ENCODE measurements at regions not wholly inside any gene's neighbourhood (a gene's known extent, or its start where the extent isn't known, plus 50 kb on each side); places are given as distances from the start of the nearest gene placed in this dataset.
"Not testable (repeated sequence)": the region's sequence is repeated elsewhere in the genome, so short reads cannot be mapped to it uniquely, and the experiment has no call there.

- no peak for DNase-seq
Observed at GRCh38 chr6:150299873-150300485, 68.8 kb upstream of the IYD start.

GRCh38 chr6:150301846-150302519 is 66.8 kb upstream of the IYD start:
- DNase-seq: peak; percentile 54 to 65 (median 62)

- DNase-seq: no peak
Observed at GRCh38 chr6:150302520-150303176, 66.2 kb upstream of the IYD start.

- no peak for DNase-seq
Observed at GRCh38 chr6:150303256-150303655, 65.6 kb upstream of the IYD start.

GRCh38 chr6:150304429-150304828 is 64.4 kb upstream of the IYD start:
- peak in 2 of 3 donors; percentile 9 to 17 for DNase-seq

- no peak for DNase-seq
Observed at GRCh38 chr6:150306290-150306689, 62.5 kb upstream of the IYD start.

- no peak for DNase-seq
Observed at GRCh38 chr6:150307520-150307919, 61.3 kb upstream of the IYD start.

- peak; percentile 34 to 53 (median 50) for DNase-seq
Observed at GRCh38 chr6:150308812-150309645, 59.8 kb upstream of the IYD start.

- peak; percentile 38 to 42 (median 41) for DNase-seq
Observed at GRCh38 chr6:150310539-150310938, 58.3 kb upstream of the IYD start.

GRCh38 chr6:150311149-150311944 is 57.5 kb upstream of the IYD start:
- DNase-seq: not testable (repeated sequence)

GRCh38 chr6:150312395-150312794 is 56.4 kb upstream of the IYD start:
- no peak for DNase-seq

- no peak for DNase-seq
Observed at GRCh38 chr6:150312844-150313584, 55.8 kb upstream of the IYD start.

GRCh38 chr6:150313781-150314180 is 55.0 kb upstream of the IYD start:
- DNase-seq: no peak

GRCh38 chr6:150314230-150315188 is 54.3 kb upstream of the IYD start:
- no peak for DNase-seq

GRCh38 chr6:150315626-150316025 is 53.2 kb upstream of the IYD start:
- no peak for DNase-seq

GRCh38 chr6:150316936-150317335 is 51.9 kb upstream of the IYD start:
- no peak for DNase-seq
